IPS-NIHi11 (cell line): ENCODE measurements at regions not wholly inside any gene's neighbourhood (a gene's known extent, or its start where the extent isn't known, plus 50 kb on each side); places are given as distances from the start of the nearest gene placed in this dataset.

Source experiments
- DNase-seq: peaks from one replicate; pipeline ENCODE4 v3.0.0; 2012; ENCODE audit warnings: mixed read lengths, low spot score

DNA sequence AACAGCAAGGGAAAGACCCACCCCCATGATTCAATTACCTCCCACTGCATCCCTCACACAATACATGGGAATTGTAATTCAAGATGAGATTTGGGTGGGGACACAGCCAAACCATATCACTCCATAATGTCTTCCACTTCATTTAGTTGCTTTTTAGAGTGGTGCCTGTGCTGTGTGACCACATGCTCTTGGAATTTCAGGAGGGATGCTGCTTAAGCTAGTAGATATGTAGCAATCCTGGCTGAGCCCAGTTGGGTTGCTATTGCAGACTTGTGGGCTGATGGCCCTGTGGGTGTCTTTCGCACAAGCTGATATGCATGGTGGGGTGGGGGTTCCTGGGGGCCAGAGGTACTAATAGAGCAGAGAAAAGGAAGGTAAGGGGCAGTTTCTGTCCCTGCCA is 160.4 kb upstream of the SYT6 start:
- no peak for DNase-seq

DNA sequence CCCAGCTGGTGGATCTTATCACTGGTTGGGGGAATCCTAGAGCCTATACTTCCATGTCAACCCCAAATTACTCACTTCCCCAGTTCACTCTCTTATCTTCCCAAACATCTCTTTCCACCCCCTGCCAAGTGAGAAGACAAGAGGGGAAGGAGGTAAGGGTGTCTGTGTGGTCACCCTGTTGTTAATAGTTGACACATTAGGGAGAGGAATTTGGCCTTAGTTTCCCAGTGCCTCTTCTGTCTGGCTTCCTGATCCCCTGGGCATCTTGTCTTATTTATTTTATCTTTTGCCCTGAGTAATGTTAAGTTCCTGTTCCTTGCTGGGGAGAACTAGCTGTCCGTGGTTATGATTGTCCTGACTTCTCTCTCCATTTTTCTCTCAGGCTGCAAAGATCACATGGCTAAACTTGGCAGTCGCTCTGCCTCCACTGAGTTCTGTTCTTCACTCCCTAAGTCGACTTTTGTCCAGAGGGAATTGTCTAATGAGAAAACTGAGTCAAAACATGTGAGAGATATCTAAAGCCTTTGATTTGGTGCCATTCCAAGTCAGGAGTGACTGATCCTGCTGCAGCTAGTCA is 157.1 kb upstream of the SYT6 start:
- DNase-seq: no peak

DNA sequence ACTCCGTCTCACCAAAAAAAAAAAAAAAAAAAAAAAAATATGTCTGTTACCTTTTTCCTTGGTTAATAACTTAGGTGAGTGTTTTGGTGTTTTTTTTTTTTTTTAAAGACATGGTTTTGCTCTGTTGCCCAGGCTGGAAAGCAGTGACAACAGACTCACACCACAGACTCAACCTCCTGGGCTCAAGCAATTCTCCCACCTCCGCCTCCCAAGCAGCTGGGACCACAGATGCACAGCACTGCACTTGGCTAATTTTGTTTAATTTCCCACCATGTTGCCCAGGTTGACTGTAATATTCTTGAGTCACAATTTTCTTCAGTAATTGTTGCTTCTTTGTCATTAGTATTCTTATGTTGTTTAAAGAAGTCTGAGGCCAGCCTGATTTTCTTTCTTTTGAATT is 149.2 kb upstream of the SYT6 start:
- no peak for DNase-seq

DNA sequence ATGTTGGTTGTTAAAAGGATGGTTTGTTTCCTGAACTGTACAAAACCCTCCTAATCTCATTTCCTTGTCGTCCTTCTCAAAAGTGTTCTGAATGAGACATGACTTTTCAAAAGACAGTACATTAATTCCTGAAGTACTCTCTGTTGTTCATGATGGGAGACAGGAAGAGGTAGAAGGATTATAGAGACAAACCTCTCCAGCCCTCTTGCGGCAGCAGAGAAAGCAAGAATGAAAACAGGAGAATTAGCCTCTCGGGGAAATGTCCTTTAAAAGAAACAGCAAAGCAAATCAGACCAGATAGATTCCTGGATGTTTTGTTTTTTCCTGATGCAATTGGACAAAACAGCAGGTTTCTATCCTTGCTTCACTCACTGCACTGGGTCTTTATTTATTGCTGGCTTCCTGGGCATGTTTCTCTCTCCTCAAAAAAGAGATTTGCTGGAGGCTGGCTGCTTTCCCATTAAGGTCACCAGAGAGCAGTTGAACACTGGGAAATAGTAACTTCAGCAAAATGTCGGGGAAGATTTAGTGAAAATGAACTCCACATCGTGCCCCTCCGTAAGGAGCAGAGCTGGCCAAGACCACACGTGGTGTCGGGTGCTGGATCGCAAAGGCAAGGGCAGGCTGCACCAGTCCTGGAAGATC is 145.8 kb upstream of the SYT6 start:
- no peak for DNase-seq

DNA sequence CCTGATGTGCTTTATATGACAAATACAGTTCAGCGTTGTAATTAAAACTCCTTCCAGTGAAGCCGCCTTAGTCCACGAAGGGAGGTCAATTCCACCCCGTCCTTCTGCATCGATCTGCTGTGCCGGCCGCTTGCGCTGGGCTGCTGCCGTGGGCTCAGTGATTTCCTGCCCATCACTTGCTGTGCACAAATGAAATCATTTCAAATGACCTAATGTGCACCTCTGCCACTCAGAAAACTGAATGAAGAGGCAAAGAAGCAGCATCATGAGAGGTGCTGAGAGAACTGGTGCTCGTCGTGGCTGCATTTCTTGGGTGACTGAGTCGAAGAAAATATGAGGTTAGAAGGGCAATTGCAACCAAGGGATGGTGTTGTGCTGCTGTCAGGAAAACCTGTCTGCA is 144.3 kb upstream of the SYT6 start:
- no peak for DNase-seq

DNA sequence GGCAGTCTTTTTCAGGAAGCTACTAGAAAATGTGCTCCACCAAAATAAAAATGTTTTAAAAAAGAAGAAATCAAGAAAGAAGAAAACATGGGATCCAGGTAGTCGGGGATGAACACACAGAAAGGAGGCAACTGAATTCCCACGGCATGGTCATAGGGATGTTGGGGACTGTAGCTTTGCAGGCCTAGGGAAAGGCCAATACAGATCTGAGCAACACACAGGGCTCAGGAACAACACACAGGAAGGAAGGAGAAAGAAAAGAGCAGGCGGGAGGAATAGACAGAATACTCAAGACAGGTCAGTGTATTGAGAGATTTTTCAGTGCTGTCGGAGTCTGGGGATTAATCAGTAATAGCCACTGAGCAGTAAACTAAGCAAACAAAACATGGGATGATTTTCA is 142.7 kb upstream of the SYT6 start:
- DNase-seq: no peak

DNA sequence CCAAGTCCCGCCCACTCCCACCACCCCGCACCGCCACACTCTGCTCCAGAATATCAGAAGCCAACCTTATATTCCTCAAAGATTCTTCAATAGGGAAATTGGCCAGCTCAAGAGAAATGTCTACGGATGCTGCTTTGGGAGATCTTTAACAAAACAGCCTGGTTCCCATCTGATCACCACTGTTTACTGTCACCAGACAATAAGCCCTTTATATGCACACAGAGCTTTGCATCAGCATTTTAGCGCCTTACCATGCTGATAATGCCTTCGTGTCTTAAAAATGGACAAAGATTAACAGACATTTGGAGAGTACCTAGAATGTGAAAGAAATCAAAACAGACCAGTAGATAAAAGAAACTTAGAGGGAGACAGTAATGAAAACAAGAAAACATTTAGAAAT is 141.7 kb upstream of the SYT6 start:
- DNase-seq: no peak

DNA sequence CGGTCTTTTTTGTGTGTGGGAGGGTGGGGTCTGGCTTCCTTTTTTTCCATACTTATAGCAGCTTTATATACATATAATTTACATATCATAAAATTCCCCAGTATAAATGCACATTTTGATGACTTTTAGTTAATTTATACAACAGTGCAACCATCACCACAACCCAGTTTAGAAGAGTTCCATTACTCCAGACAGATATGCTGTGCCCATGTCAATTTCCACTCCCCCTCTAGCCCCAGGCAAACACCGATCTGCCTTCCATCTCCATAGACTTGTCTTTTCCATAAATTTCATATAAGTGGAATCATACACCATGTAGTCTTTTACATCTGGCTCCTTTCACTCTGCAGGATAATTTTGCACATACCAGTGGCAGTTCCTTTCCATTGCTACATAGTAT is 139.2 kb upstream of the SYT6 start:
- DNase-seq: no peak

DNA sequence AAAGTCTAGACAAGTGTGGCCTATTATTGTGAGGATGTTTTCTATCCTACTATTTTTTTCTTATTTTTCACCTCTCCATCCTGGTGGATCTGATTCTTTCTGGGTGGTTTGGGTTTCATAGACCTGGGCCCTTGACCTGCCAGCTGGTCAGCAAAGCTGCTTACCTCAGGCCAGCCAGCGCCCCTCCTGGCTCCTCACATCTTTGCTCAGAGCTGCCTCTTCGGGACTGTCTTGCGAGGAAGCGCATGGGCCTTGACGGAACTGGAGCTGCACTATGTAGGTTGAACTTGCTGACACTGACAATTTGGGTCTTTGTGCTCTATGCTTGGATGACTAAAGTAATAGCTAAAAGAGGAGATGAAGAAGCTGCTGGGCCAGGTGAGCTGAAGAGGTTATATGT is 138.5 kb upstream of the SYT6 start:
- DNase-seq: no peak

DNA sequence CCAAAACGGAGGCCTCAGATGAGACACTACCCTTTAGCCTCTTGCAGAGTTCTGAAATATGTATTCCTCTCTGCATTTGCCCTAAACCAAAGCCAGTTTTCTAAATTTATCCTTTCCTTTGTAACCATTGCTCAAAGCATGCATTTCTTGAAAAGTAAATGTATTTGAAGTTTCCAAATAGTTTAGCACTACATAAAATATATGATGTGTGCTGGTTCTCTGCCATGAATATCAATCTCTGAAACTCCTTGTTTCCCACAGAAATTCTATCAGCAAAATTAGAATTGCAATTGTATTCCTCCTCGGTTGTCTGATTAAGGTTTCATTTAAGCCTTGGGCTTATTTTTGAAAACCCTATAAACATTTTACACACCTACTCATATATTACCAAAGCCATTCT is 137.1 kb upstream of the SYT6 start:
- DNase-seq: no peak

DNA sequence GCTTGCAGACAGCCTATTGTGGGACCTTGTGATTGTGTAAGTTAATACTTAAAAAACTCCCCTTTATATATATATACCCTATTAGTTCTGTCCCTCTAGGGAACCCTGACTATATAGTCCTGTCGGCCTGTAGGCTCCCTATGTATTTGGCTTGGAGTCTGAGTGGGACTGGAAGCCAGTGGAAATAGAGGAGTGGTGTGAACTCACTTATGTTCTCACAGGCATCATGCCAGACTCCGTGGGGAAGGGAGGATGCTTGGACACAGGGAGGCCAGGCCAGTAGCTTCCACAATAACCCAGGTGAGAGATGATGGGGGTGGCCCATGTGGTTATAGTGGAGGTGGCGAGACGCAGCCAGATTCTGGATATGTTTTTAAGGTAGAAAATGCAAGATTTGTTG is 136.7 kb upstream of the SYT6 start:
- DNase-seq: no peak

DNA sequence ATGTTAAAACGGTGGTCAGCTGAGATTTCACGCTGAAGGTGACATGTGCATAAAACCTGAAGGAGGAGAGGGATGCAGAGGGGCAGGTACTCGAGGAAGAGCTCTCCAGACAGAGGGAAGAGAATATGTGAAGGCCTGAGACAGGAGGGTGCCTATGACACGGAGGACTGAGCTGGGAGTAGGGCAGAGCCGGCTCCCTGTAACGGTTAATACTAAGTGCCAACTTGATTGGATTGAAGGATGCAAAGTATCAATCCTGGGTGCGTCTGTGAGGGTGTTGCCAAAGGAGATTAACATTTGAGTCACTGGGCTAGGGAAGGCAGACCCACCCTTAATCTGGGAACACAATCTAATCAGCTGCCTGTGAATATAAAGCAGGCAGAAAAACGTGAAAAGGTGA is 136.2 kb upstream of the SYT6 start:
- no peak for DNase-seq

DNA sequence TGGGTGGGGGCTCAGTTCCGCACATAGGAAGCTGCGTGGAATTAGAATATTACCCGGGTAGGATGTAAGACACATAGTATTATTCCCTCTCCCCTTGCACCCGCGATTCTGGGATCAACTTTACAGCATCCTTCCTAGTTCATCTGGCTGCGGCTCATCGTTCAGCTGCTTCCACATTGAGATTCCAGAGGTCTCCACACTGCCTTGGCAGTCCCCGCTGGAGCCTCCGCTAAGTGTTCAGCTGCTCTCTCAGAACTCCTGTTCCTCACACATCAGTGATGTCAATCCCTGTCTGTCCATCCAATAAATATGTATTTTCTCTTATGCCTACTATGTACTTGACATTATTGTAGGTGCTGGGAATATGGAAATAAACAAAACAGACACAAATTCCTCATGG is 135.6 kb upstream of the SYT6 start:
- DNase-seq: no peak

DNA sequence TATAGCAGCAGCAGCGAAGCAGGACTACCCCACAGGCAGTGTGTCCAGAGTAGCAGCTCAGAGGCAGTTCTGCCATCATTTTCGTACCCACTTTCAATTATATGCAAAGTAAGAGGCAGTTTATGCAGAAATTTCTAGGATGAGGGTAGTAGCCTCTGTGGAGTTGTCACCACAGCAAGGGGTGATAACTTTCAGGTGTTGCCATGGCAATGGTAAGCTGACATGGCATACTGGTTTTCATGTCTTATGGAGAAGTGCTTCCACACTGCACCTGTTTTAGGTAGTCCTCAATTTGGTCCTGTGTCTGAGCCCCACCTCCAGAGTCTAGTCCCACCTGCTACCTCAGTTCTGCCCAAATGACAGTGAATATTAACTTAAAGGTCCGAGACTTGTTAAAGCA is 133.3 kb upstream of the SYT6 start:
- DNase-seq: no peak

DNA sequence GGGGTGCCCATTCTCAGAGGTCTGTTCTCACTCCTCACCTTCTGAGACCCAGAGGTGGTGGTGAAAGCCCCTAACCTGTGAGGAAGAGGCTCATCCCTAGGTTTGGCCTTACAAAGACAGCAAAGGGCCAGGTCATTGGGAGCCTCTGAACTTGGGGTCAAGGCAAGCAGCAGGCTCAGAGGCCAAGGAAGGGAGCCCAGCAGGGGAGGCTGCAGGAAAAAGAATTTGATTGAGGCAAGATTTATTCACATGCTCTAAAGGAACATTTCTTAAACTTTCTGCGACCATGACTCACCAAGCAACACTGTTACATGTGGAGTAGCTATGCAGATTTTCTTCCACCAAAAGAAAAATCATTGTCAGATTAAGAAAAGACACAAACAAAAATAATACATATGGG is 132.5 kb upstream of the SYT6 start:
- no peak for DNase-seq

DNA sequence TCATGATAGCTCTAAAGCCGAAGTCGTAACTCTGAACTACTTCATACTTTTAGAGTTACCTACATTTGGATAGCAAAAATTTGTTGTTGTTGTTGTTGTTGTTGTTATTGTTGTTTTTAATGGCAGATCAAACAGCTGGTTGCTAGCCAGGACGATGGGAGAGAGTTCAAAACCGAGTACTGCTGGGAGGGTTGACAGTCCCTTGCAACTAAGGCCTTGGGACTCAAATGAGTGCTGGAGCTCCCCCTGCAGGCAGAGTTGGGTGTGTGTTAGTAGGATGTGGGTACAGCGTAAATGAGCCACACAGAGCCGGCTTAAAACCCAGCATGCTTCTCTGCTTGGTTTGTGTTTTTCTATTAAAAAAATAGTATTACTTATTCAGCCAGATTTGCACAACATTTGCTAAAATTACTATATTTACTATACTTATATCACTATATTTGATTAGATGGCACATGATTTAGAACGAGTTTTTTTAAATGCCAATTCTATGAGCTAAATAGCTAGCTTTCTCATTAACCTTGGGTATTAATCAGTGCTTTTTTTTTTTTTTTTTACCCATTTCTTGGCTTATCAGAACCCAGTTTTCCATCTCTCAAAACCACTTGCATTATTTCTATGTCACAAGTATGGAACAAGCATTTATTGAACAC is 129.2 kb upstream of the SYT6 start:
- peak; percentile 92 for DNase-seq

DNA sequence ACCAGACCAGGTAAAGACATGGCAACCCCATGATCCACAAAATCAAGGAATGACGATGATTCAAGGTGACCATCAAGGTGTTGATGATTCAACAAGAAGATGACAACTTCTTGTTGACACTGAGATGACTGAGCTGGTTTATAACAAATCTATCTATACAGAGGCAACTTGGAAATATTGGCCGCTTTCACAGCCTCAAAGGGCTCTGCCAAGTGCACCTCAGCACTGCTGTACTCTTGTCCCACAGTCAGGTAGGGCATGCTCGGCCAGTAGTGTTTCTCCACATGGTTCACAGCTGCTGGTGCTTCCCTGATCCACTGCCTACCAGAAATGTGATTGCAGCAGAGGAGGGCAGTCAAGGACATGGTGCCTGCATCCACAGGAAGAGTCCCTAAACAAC is 125.2 kb upstream of the SYT6 start:
- no peak for DNase-seq

DNA sequence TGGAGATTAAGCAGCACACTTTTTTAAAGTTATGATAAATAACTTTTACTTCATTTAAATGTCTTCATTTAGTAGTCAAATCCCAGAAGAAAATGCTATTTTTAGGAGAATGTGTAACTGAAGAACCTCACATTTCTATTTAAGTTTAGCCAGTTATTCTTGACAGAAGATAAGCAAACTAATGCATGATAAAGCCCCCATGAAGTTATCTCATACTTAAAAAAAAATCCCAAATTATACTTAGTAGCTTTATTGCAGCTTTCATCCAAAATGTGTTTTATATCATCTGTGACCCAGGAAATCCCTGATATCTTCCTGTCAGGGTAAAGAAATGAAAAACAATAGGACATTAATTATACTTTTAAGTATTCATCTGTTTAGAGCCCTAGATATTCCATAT is 124.8 kb upstream of the SYT6 start:
- no peak for DNase-seq

DNA sequence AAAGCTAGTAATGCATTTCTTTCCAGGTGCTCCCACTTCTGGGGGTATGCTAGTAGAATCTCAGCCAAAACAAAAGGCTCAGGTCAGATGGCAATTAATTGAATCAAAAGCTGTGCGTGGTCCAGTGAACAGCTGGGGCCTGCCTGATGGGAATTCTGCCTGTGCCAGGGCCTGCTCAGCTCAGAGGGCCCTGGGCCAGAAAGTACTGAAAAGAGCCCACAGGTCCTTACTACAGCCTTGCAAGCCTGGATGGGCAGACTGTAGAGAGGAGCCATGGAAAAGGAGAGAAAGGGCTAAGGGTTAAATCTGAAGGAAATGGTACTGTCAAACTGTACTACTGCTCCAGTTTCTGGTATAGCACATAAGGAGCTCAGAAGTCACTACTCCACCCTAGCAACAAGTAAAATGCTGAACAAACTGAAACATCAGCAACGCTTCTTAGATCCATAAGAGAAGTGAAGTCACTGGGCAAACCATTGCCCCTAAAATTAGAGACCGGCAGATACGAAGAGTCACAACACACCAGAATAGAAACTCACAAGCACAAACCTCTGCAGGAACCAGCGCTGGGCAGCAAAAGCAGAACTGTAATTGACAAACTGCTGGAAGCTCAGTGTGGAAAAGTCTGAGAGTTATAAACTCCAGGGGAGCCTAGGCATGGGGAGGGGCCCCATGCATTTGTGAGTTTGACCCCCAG is 121.1 kb upstream of the SYT6 start:
- no peak for DNase-seq

DNA sequence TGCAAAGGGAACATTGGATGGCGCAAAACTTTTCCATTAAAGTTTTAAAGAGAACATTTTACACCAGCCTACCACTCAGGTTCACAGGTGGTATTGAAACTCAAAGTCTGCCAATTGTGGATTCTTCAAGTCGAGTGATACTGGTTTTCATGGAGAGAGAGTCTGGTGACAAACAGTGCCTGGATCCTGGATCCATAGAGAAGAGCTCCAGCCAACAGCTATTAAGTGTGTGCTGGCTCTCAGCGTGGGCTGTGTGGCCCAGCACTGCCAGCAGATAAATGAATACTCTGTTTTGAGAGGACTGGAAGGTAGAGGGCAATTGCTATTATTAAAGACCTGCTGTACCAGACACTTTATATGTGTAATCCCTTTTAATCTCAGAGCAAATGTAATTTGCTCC is 118.9 kb upstream of the SYT6 start:
- DNase-seq: no peak

DNA sequence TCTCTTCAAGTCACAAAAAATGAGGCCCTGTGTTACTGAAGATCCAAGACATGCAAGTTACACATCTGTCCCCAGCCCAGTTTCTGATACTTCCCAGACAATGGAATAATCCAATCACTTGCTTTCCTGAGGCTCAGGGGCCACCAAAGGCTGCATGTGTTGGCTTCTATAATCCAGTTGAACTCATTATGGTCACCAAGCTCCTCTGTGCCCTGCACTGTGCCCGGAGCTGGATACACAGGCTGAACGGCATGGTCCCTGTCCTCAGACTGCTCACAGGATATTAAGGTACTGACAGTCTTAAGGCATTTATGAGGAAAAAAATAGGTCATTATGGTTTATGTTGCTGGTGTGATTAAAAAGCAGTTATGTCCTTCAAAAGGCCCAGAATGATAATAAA is 117.0 kb upstream of the SYT6 start:
- DNase-seq: no peak

DNA sequence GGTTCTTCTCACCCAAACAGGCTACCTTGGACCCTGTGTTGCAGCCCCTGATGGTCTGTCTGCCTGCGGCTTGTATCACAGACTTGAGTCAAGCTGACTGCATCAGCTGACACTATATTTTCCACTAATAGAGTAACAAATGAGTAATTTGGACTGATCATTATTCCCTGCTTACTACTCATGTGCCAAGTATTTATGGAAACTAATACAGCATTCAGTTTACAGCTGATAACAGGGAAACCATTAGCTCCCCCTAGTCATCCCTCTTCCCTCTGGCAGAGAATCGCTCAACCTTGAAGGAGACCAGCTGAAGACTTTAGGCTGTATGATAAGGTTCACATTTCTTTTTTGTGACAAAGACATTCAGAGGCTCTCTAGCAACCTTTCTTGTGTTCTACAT is 116.6 kb upstream of the SYT6 start:
- DNase-seq: no peak

DNA sequence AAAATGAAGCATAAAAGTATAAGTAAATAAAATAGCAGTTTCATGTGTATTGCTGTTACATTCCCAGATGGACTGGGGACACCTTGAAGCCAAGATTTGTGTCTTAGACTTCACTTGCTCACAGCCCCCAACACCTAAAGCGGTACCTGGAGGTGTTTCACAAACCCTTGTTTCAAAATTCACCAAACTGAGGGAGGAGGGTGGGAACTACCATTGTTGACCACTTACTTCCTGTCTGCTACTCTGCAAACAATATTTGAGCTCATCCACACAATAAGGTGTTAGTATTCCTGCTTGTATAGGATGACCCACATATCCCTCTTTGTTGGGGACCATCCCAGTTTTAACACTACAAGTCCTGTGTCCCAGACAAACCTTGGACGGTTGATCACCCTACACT is 115.9 kb upstream of the SYT6 start:
- no peak for DNase-seq

DNA sequence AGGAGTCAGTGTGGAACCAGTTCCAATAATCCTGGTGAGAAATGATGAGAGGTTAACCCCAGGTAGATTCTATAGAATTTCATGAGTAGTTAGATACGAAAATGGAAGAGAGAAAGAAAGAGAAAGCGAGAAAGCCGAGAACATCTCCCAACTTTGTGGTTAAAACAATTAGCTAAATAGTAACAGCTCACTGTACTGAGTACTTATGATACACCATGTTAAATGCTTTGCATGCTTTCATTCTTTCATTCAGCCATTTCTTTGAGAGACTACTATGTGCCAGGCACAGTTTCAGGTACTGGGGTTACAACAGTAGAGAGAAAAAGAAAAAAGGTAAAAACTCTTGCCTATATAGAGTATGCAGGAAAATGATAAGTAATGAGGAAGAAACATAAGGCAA is 109.7 kb upstream of the SYT6 start:
- DNase-seq: no peak
